Limb (tissue), 2 donors: ENCODE measurements at regions not wholly inside any gene's neighbourhood (a gene's known extent, or its start where the extent isn't known, plus 50 kb on each side); places are given as distances from the start of the nearest gene placed in this dataset.

Experiments used
- DNase-seq, 2 donors: peaks; one replicate each; pipeline ENCODE4 v3.0.0-alpha.2; 2016; ENCODE audit errors: extremely low spot score in 2 of 2

GRCh38 chr13:72004784-72005374 lies 137.9 kb upstream of the DACH1 start:
- DNase-seq = no peak

GRCh38 chr13:72004246-72004645 lies 137.2 kb upstream of the DACH1 start:
- DNase-seq = peak in 1 of 2 donors; percentile 22

DNA sequence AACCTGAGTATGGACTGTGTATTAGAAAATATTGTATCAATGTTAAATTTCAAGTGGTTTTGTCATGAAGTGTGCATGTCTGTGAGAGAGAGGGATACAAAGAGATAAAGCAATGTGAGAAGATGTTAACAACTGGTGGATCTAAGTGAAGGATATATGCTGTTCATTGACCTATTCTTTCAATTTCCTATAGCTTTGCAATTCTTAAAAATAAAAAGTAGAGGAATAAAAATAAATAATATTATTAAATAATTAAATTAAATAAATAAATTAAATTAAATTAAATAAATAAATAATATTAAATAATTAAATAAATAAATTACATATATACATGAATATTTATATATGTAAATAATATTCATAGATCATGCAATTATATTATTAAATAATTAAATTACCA lies 131.2 kb upstream of the DACH1 start:
- no peak for DNase-seq

- DNase-seq = no peak
Measured at GRCh38 chr13:71979616-71980015, 112.6 kb upstream of the DACH1 start.

DNA sequence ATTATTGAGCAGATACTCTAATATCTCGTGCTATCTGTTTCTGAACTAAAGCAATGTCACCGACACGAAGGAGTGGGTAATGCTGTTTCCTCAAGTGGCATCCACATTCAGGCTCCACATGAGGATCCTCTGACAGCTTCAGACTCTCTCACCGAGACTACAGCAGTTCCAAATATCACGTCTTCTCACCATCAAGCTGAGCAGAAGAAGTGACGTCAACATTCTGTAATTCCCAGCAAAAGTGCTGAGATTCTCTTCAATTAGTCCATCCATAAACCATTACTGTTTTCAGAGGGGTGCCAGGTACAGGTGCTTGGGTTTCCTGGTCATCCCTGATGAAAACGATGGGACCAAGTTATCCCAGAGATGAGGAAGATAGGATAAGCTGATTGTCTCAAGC lies 110.0 kb upstream of the DACH1 start:
- no peak for DNase-seq

DNA sequence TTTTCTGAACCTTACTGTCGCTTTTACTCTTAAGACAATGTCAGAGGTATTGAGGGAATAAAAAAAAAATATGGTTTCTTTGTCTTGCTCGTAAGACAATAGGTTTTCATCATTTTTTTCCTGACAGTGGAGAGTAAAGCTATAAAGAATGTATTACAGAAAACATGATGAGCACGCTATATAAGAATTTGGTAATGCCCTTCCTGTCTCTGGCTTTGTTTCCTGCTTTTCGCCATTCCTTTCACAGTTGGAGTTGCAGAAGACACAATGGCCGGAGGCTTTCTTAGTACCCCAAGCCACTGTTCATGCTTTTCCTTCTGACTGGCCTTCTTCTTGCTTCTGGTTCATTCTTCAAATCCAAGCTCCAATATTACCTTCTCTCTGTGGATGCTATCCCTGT lies 101.0 kb upstream of the DACH1 start:
- no peak for DNase-seq

GRCh38 chr13:71964491-71965100 lies 97.6 kb upstream of the DACH1 start:
- no peak for DNase-seq

DNA sequence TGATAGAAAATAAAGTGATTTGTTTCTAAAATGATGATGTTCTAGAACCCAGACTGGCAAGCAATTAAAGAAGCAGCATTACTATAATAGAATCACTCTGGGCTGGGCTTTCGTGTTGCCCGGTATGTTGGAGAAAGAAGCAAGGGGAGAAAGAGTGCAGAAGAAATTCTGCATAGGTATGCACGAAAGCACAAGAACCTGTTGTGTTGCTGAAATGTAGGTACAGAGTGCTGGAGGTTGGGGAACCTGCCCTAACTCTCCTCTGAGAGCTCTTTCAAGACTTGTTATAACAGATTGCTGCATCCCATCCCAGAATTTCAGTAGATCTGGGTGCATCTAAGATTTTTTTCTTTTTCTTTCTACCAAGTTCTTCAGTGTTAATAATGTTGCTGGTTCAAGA lies 95.7 kb upstream of the DACH1 start:
- no peak for DNase-seq

GRCh38 chr13:71962126-71962525 lies 95.1 kb upstream of the DACH1 start:
- DNase-seq = no peak

DNA sequence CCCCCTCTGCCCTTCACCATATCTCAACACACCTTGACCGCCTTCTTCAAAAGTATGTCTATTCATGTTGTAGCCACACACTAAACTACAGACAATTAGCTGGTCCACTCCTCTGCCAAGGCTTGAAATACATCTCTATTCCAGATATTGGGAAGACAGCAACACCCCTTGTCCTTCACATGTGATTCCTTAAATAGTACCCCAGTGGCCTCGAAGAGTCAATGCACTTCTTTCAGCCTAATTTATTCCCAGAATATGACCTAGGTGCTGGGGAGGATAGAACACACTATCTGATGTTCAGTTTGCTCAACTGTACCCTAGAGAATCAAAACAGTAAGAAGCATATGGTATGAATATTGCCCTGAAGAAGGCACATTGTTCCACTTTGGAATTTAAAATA lies 82.4 kb upstream of the DACH1 start:
- no peak for DNase-seq

GRCh38 chr13:71939186-71939585 lies 72.2 kb upstream of the DACH1 start:
- DNase-seq = no peak

GRCh38 chr13:71935166-71935840 lies 68.3 kb upstream of the DACH1 start:
- DNase-seq = no peak

GRCh38 chr13:71924931-71925330 lies 57.9 kb upstream of the DACH1 start:
- no peak for DNase-seq

- DNase-seq = no peak
Measured at GRCh38 chr13:71922194-71922593, 55.2 kb upstream of the DACH1 start.
